SK-N-MC (cell line): ENCODE measurements at regions not wholly inside any gene's neighbourhood (a gene's known extent, or its start where the extent isn't known, plus 50 kb on each side); places are given as distances from the start of the nearest gene placed in this dataset.

Experiments
- DNase-seq: peaks from one replicate; pipeline ENCODE4 v3.0.0-alpha.2; 2011; ENCODE audit warnings: low read depth, low spot score
- H3K27ac ChIP-seq: fragments of 200-600 bp; sonication (generic); 2 replicates; pipeline ENCODE4 v1.5.1; 2016; ENCODE audit warnings: mixed run types
- H3K36me3 ChIP-seq: fragments of 200-600 bp; sonication (generic); 2 replicates; pipeline ENCODE4 v1.6.1; 2017; ENCODE audit warnings: antibody characterized with exemption, low read length, mixed read lengths; ENCODE audit not compliant: insufficient read depth
- H3K4me3 ChIP-seq: fragments of 200-600 bp; sonication (generic); 2 replicates; pipeline ENCODE4 v1.5.1; 2016
- H3K9ac ChIP-seq: fragments of 200-600 bp; sonication (generic); 2 replicates; pipeline ENCODE4 v1.8.0; 2017; ENCODE audit warnings: mixed run types, mixed read lengths; ENCODE audit not compliant: insufficient read length
- H3K9me3 ChIP-seq: fragments of 200-600 bp; sonication (generic); 2 replicates; pipeline ENCODE4 v1.6.1; 2017; ENCODE audit warnings: low read depth, mild to moderate bottlenecking, antibody characterized with exemption, low read length, moderate library complexity, mixed read lengths
- EZH2 ChIP-seq: fragments of 200-600 bp; sonication (generic); IDR thresholded peaks from one replicate; pipeline ENCODE4 v1.6.1; 2017; ENCODE audit warnings: antibody characterized with exemption
- FOXP2 ChIP-seq: optimal IDR thresholded peaks from 2 replicates; pipeline ENCODE3; 2011; ENCODE audit warnings: mild to moderate bottlenecking, moderate library complexity; ENCODE audit not compliant: insufficient read depth; ENCODE audit errors: extremely low read length, control extremely low read depth
- POLR2AphosphoS5 ChIP-seq: IDR thresholded peaks from 2 replicates; pipeline ENCODE4 v1.6.1; 2012; ENCODE audit warnings: mild to moderate bottlenecking, low read depth, low read length, borderline replicate concordance

- no peak overlapping the region for H3K4me3 ChIP-seq
- no peaks in the 10 kb centered on the region for H3K9me3 ChIP-seq
- TF ChIP-seq FOXP2 (no peak), POLR2AphosphoS5 (no peak), EZH2 (no peak)
- no peak overlapping the region for H3K9ac ChIP-seq
- no peak for DNase-seq
- no peak overlapping the region for H3K27ac ChIP-seq
- no peaks in the 10 kb centered on the region for H3K36me3 ChIP-seq
Measured at GRCh38 chr10:2950546-2950945, 116.8 kb upstream of the PFKP start.

GRCh38 chr10:2949948-2950354 is 117.4 kb upstream of the PFKP start:
- Histone ChIP-seq H3K36me3 (no peaks in the 10 kb centered on the region), H3K9ac (no peak overlapping the region), H3K9me3 (no peaks in the 10 kb centered on the region), H3K27ac (no peak overlapping the region), H3K4me3 (no peak overlapping the region)
- TF ChIP-seq POLR2AphosphoS5 (no peak), EZH2 (no peak), FOXP2 (no peak)
- DNase-seq = no peak

DNA sequence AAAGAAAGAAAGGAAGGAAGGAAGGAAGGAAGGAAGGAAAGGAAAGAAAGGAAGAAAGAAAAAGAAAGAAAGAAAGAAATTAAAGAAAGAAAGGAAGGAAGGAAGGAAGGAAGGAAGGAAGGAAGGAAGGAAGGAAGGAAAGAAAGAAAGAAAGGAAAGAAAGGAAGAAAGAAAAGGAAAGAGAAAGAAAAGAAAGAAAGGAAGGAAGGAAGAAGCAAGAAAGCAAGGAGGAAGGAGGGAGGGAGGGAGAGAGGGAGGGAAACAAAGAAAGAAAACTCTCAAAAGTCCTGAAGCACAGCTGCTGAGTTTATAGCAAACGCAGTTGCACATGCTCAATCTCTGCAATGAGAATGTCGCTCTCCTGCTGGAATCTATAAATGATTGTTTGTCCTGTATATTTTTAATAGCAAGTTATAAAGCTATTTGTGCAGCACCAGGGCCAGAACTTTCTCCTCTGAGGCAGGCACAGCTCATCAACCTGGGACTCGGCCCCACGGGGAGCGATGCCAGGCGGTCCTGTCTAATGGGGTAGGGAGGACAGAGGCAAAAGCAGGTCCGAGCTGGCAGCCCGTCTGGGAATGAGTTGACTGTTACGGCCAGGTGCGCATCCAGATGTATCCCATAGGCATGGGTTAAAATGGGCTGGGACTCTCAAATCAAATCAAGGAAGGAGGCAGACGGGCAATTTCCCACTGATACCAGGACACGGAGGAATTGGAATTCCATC is 118.0 kb upstream of the PFKP start:
- TF ChIP-seq EZH2 = no peak
- TF ChIP-seq FOXP2 = no peak
- TF ChIP-seq POLR2AphosphoS5 = no peak
- no peak overlapping the region for H3K9ac ChIP-seq
- DNase-seq = no peak
- H3K4me3 ChIP-seq = no peak overlapping the region
- H3K27ac ChIP-seq = no peak overlapping the region
- H3K9me3 ChIP-seq = no peaks in the 10 kb centered on the region
- H3K36me3 ChIP-seq = no peaks in the 10 kb centered on the region

DNA sequence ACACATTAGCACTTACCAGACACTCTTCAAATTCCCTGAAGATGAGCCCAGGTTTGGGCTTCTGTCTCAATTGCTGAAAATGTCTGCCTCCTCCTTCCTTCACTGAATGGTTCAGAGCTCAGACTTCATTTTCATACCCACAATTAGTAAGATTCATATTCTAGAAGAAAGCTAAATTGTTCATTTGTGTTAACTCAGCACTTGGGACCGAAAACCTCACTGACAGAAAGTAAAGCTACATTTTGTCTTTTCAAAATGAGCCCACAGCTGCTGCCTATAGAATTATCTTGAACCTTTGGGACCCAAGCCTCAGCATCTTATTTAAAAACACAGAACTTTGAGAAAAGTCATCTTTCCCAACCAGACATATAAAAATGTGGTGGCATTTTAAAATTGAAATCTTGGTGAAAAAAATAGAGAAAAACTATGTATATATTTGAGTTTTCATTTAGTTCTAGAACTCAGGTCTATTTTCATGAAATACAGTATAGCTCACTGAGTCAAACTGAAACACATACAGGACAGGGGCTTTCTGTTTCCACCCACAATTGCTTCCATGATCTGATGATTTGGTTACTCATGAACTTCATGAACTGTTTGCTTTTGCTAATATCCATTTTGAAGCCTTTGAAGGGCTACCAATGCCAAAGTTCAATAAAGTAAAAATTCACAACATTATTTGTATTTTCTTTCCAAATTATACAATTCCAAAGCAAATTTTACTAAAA is 119.1 kb upstream of the PFKP start:
- H3K9ac ChIP-seq = no peak overlapping the region
- TF ChIP-seq EZH2 = no peak
- TF ChIP-seq POLR2AphosphoS5 = no peak
- no peak for TF ChIP-seq FOXP2
- H3K9me3 ChIP-seq = no peaks in the 10 kb centered on the region
- no peak for DNase-seq
- no peaks in the 10 kb centered on the region for H3K36me3 ChIP-seq
- no peak overlapping the region for H3K27ac ChIP-seq
- H3K4me3 ChIP-seq = no peak overlapping the region

GRCh38 chr10:2944788-2945187 is 122.6 kb upstream of the PFKP start:
- Histone ChIP-seq H3K4me3 (no peak overlapping the region), H3K27ac (no peak overlapping the region), H3K9me3 (no peaks in the 10 kb centered on the region), H3K9ac (no peak overlapping the region), H3K36me3 (no peaks in the 10 kb centered on the region)
- TF ChIP-seq FOXP2 = no peak
- no peak for TF ChIP-seq EZH2
- no peak for TF ChIP-seq POLR2AphosphoS5
- no peak for DNase-seq

DNA sequence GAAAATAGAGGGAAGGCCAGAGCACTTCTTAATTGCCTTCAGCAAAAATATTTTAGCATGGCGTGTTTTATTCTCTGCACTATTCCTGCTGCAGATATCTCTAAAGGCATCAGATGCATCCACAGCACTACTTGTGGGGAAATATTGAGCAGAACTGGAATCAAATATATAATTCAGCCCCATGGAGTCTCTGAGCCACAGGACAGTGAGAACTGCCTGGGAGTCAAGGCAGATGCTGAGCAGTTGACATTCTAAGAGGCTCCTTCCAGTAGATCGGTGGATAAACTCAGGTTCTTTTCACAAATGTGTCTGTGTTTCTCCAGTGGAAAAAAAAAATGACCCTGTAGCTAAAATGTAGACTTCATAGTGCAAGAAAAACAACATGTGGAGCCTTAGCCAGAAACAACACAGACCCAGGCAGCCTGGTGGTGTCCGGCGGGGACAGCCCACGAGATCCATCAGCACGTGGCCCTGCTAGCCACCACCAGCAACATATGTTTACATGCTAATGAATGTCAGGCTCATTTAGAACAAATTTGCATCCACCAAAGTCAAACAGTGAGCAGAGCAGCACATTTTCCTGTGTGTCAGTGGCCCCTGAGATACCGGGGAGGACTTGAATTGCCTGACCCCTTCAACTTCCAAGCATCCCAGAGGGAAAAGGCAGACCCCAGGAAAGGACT is 123.3 kb upstream of the PFKP start:
- no peak for TF ChIP-seq POLR2AphosphoS5
- no peak for TF ChIP-seq EZH2
- TF ChIP-seq FOXP2 = no peak
- H3K4me3 ChIP-seq = no peak overlapping the region
- no peak overlapping the region for H3K9ac ChIP-seq
- H3K36me3 ChIP-seq = no peaks in the 10 kb centered on the region
- H3K27ac ChIP-seq = no peak overlapping the region
- H3K9me3 ChIP-seq = no peaks in the 10 kb centered on the region
- DNase-seq = no peak

DNA sequence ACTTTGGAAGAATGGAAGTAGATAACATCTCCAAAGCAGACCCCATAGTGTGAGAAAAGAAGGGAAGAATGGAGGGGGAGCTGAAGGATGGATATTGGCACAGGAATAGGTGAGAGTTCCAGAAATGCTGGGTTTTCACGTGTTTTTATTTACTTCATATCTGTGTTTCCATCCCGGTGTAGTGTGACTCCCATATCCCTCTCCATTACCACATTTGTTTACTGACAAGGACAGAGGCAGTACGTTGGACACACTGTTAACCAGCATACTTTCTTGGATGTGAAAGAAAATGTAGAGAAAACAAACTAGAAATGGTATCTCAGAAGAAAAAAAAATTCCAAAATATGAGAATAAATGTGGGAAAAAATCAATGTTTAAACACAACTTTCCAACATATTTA is 124.4 kb upstream of the PFKP start:
- H3K27ac ChIP-seq = no peak overlapping the region
- H3K4me3 ChIP-seq = no peak overlapping the region
- TF ChIP-seq POLR2AphosphoS5 (no peak), FOXP2 (no peak)
- no peak overlapping the region for H3K9ac ChIP-seq
- H3K9me3 ChIP-seq = no peaks in the 10 kb centered on the region
- H3K36me3 ChIP-seq = no peaks in the 10 kb centered on the region
- no peak for DNase-seq

GRCh38 chr10:2938869-2939268 is 128.5 kb upstream of the PFKP start:
- Histone ChIP-seq H3K4me3 (no peak overlapping the region), H3K9me3 (no peaks in the 10 kb centered on the region), H3K36me3 (no peaks in the 10 kb centered on the region), H3K27ac (no peak overlapping the region), H3K9ac (no peak overlapping the region)
- no peak for DNase-seq
- TF ChIP-seq EZH2 (no peak), FOXP2 (no peak), POLR2AphosphoS5 (no peak)
